H1 (cell line): ENCODE measurements at regions not wholly inside any gene's neighbourhood (a gene's known extent, or its start where the extent isn't known, plus 50 kb on each side); places are given as distances from the start of the nearest gene placed in this dataset.

Experiments
- CTCF ChIA-PET: fragments of 300-600 bp; sonication (Branson Sonifier 250); formaldehyde crosslinking; loops from one replicate; lab custom pipeline; 2021; ENCODE audit not compliant: partially characterized antibody; lab: Charles Lee
- POLR2A ChIA-PET: fragments of 300-600 bp; sonication (Branson Sonifier 250); formaldehyde crosslinking; loops from one replicate; lab custom pipeline; 2021; ENCODE audit warnings: inconsistent platforms; ENCODE audit not compliant: partially characterized antibody; lab: Charles Lee
- DNase-seq, 2 experiments: peaks; one replicate each; pipeline versions ENCODE4 v3.0.0 to v3.0.0-alpha.2; 2010 to 2022; ENCODE audit warnings: low spot score in 2 of 2, low read depth in 1 of 2, mixed read lengths in 1 of 2
- FAIRE-seq: peaks from 2 replicates; lab custom pipeline; 2011; peaks lifted over from hg19 to GRCh38; lab: Jason Lieb, UNC
- H2AFZ ChIP-seq: 2 replicates; pipeline ENCODE4 v1.8.1; 2012; ENCODE audit warnings: low read length, inconsistent platforms
- H2AK5ac ChIP-seq: 2 replicates; pipeline ENCODE4 v1.6.1; 2013; ENCODE audit warnings: low read depth, low read length
- H2BK120ac ChIP-seq: replicated peaks from 2 replicates; pipeline ENCODE3; 2013; ENCODE audit warnings: low read depth, low read length, inconsistent platforms
- H2BK12ac ChIP-seq: 2 replicates; pipeline ENCODE4 v1.6.1; 2013; ENCODE audit warnings: low read depth, low read length
- H2BK15ac ChIP-seq: 2 replicates; pipeline ENCODE4 v1.6.1; 2013; ENCODE audit warnings: low read length
- H2BK20ac ChIP-seq: 2 replicates; pipeline ENCODE4 v1.6.1; 2013; ENCODE audit warnings: low read length
- H2BK5ac ChIP-seq: 2 replicates; pipeline ENCODE4 v1.6.1; 2013; ENCODE audit warnings: low read depth, low read length
- H3K14ac ChIP-seq: 2 replicates; pipeline ENCODE4 v1.6.1; 2013; ENCODE audit warnings: inconsistent platforms; ENCODE audit not compliant: insufficient read length
- H3K18ac ChIP-seq: 2 replicates; pipeline ENCODE4 v1.6.1; 2013; ENCODE audit warnings: low read length; ENCODE audit errors: extremely low read depth
- H3K23ac ChIP-seq: 2 replicates; pipeline ENCODE4 v1.6.1; 2013; ENCODE audit warnings: inconsistent platforms; ENCODE audit not compliant: insufficient read length
- H3K23me2 ChIP-seq: 2 replicates; pipeline ENCODE4 v1.6.1; 2013; ENCODE audit warnings: low read depth, low read length
- H3K27ac ChIP-seq: 2 replicates; pipeline ENCODE4 v1.6.1; 2011; ENCODE audit warnings: low read depth, low read length, inconsistent platforms
- H3K27me3 ChIP-seq, 4 experiments: replicated peaks in 1 of 4; 1 replicate in 1 of 4; 2 replicates in 3 of 4; pipeline versions ENCODE4 v1.6.1 to v1.8.1; 2011 to 2013; ENCODE audit warnings: low read length in 3 of 4, mild to moderate bottlenecking in 3 of 4, inconsistent platforms in 2 of 4, mixed read lengths in 2 of 4, moderate library complexity in 1 of 4; ENCODE audit not compliant: control insufficient read depth in 3 of 4, insufficient read depth in 3 of 4; ENCODE audit errors: extremely low read depth in 1 of 4
- H3K36me3 ChIP-seq, 4 experiments: 2 replicates each; pipeline versions ENCODE4 v1.6.1 to v1.8.1; 2011 to 2013; ENCODE audit warnings: mild to moderate bottlenecking in 4 of 4, low read length in 3 of 4, moderate library complexity in 2 of 4, control low read depth in 1 of 4, inconsistent platforms in 1 of 4; ENCODE audit not compliant: insufficient read depth in 4 of 4, control insufficient read depth in 2 of 4
- H3K4ac ChIP-seq: replicated peaks from 2 replicates; pipeline ENCODE3; 2013; ENCODE audit warnings: low read length, low read depth, mixed read lengths, inconsistent platforms; ENCODE audit not compliant: insufficient read length
- H3K4me1 ChIP-seq, 4 experiments: replicated peaks in 1 of 4; 1 replicate in 1 of 4; 2 replicates in 3 of 4; pipeline versions ENCODE4 v1.6.1 to v1.8.1; 2011 to 2013; ENCODE audit warnings: low read length in 3 of 4, inconsistent platforms in 2 of 4, mixed read lengths in 1 of 4; ENCODE audit not compliant: insufficient read depth in 4 of 4, control insufficient read depth in 3 of 4
- H3K4me2 ChIP-seq, 2 experiments: 2 replicates each; pipeline versions ENCODE4 v1.6.1 to v1.8.1; 2011 to 2013; ENCODE audit warnings: low read depth in 2 of 2, low read length in 2 of 2, control low read depth in 1 of 2, inconsistent platforms in 1 of 2, mild to moderate bottlenecking in 1 of 2; ENCODE audit not compliant: insufficient read depth in 1 of 2
- H3K4me3 ChIP-seq, 4 experiments: fragments of 200-600, 300-600 bp in 1 of 4; sonication (generic), shearing (Covaris generic), sonication (Bioruptor Twin) in 1 of 4; 2 replicates each; pipeline versions ENCODE4 v1.5.1 to v1.8.1; 2011 to 2016; ENCODE audit warnings: low read length in 4 of 4, low read depth in 3 of 4, control low read depth in 2 of 4, inconsistent platforms in 2 of 4, mild to moderate bottlenecking in 2 of 4, mixed read lengths in 1 of 4, moderate library complexity in 1 of 4; ENCODE audit not compliant: insufficient read depth in 2 of 4; ENCODE audit errors: extremely low read depth in 1 of 4
- H3K56ac ChIP-seq: replicated peaks from 2 replicates; pipeline ENCODE3; 2013; ENCODE audit warnings: low read depth, mild to moderate bottlenecking, mixed read lengths, low read length, inconsistent platforms; ENCODE audit not compliant: insufficient read length
- H3K79me1 ChIP-seq: 2 replicates; pipeline ENCODE4 v1.6.1; 2013; ENCODE audit warnings: low read depth, low read length, control low read depth
- H3K79me2 ChIP-seq, 2 experiments: 2 replicates each; pipeline versions ENCODE4 v1.6.1 to v1.8.1; 2012 to 2013; ENCODE audit warnings: low read length in 2 of 2, mild to moderate bottlenecking in 2 of 2, inconsistent platforms in 1 of 2; ENCODE audit not compliant: insufficient read depth in 2 of 2, control insufficient read depth in 1 of 2
- H3K9ac ChIP-seq, 4 experiments: replicated peaks in 1 of 4; 1 replicate in 1 of 4; 2 replicates in 3 of 4; pipeline versions ENCODE4 v1.6.1 to v1.8.1; 2011 to 2013; ENCODE audit warnings: low read depth in 3 of 4, low read length in 3 of 4, control low read depth in 2 of 4, mild to moderate bottlenecking in 2 of 4, moderate library complexity in 2 of 4, inconsistent platforms in 1 of 4; ENCODE audit errors: extremely low read depth in 1 of 4
- H3K9me3 ChIP-seq, 2 experiments: 2 replicates each; pipeline versions ENCODE4 v1.6.1 to v1.8.1; 2012 to 2013; ENCODE audit warnings: mild to moderate bottlenecking in 2 of 2, moderate library complexity in 2 of 2, control low read depth in 1 of 2, inconsistent platforms in 1 of 2, low read depth in 1 of 2, low read length in 1 of 2, mixed read lengths in 1 of 2; ENCODE audit not compliant: insufficient read depth in 2 of 2
- H4K20me1 ChIP-seq, 2 experiments: replicated peaks in 1 of 2; 2 replicates each; pipeline versions ENCODE3 to v1.8.1; 2011 to 2013; ENCODE audit warnings: inconsistent platforms in 2 of 2, low read length in 2 of 2, mild to moderate bottlenecking in 1 of 2; ENCODE audit not compliant: insufficient read depth in 2 of 2, control insufficient read depth in 1 of 2
- H4K5ac ChIP-seq: 2 replicates; pipeline ENCODE4 v1.6.1; 2013; ENCODE audit warnings: low read length, low read depth, mixed read lengths, inconsistent platforms; ENCODE audit not compliant: insufficient read length
- H4K8ac ChIP-seq: 2 replicates; pipeline ENCODE4 v1.8.0; 2013; ENCODE audit warnings: mild to moderate bottlenecking, moderate library complexity, low read length, inconsistent platforms; ENCODE audit not compliant: insufficient read depth; ENCODE audit errors: extremely low read depth
- H4K91ac ChIP-seq: replicated peaks from 2 replicates; pipeline ENCODE3; 2013; ENCODE audit warnings: low read length, mixed read lengths, inconsistent platforms; ENCODE audit not compliant: insufficient read length
- CBX8 ChIP-seq: fragments of 300-800, 300-1000 bp; sonication (generic); IDR thresholded peaks from 2 replicates; pipeline ENCODE4 v1.7.1; 2016; ENCODE audit warnings: low read depth, low read length, borderline replicate concordance
- CHD2 ChIP-seq: IDR thresholded peaks from 2 replicates; pipeline ENCODE4 v1.6.1; 2012; ENCODE audit warnings: low read length, improper control_type of control experiment
- EZH2 ChIP-seq: fragments of 200-600 bp; sonication (generic); IDR thresholded peaks from 2 replicates; pipeline ENCODE4 v1.7.1; 2012; ENCODE audit warnings: low read depth, mild to moderate bottlenecking, moderate library complexity, low read length, inconsistent platforms; ENCODE audit not compliant: severe bottlenecking
- HDAC6 ChIP-seq: IDR thresholded peaks from one replicate; pipeline ENCODE4 v1.7.1; 2012; ENCODE audit warnings: low read depth, mild to moderate bottlenecking, inconsistent platforms, low read length, moderate library complexity
- RNF2 ChIP-seq: fragments of 200-900, 300-1000 bp; sonication (generic); IDR thresholded peaks from 2 replicates; pipeline ENCODE4 v1.7.1; 2016; ENCODE audit warnings: borderline replicate concordance, low read depth, mild to moderate bottlenecking, antibody characterized with exemption, low read length; ENCODE audit not compliant: poor library complexity, severe bottlenecking; ENCODE audit errors: missing control alignments
- SRF ChIP-seq: IDR thresholded peaks from 2 replicates; pipeline ENCODE4 v1.6.1; 2011; ENCODE audit warnings: mild to moderate bottlenecking, low read depth, low read length, moderate library complexity
- WGBS, 2 experiments: shearing (Covaris generic) in 1 of 2; methylation state at CpG; one replicate each; pipeline versions ENCODE4 v1.1.6 to v1.1.7; 2013 to 2015; ENCODE audit warnings: low lambda C conversion rate in 2 of 2, mixed read lengths in 2 of 2, inconsistent platforms in 1 of 2, low coverage in 1 of 2, missing lambda C conversion rate in 1 of 2; ENCODE audit not compliant: insufficient replicate concordance in 2 of 2, insufficient coverage in 1 of 2, insufficient read length in 1 of 2; ENCODE audit errors: extremely low coverage in 1 of 2, missing lambda C conversion rate in 1 of 2; 5-methylcytosine and 5-hydroxymethylcytosine counted together
- TF ChIP-seq, protein P1 (sequence below): IDR thresholded peaks from 2 replicates; pipeline ENCODE4 v1.6.1; 2011; ENCODE audit warnings: low read length, improper control_type of control experiment

DNA sequence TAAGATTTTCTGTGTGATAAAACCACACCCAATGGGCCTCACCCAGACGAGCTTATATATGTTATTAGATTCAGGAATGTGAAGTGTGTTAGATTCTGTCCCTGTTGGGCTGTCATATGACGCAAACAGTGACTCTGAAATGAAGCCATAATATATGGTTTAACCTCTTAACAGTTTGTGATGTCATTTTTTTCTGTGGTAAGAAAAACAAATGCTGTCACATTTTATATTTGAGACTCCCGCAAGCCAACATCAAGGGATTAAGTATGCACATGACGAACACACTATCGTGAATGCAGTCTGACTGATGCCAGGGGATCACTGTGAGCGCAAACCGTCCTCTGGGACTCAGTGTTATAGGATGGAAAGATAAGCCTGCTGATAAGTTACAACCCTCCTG, 321.7 kb downstream of the SH3GL2 start:
- Histone ChIP-seq H2BK20ac (no peak overlapping the region), H3K4ac (no peak overlapping the region), H4K20me1 (no peaks in the 10 kb centered on the region), H3K36me3 (no peaks in the 10 kb centered on the region), H4K91ac (no peak overlapping the region), H3K56ac (no peak overlapping the region), H2BK5ac (no peak overlapping the region), H2AFZ (no peak overlapping the region), H3K4me3 (no peak overlapping the region), H3K18ac (no peak overlapping the region), H3K27ac (no peak overlapping the region), H4K5ac (no peak overlapping the region), H3K14ac (no peak overlapping the region), H2BK15ac (no peak overlapping the region), H2BK12ac (no peak overlapping the region), H4K8ac (no peak overlapping the region), H2AK5ac (no peak overlapping the region), H3K4me2 (no peak overlapping the region), H3K23me2 (0 out of 2 replicates have a peak, but pooled peaks cover 2% of the 10 kb centered on the region), H3K23ac (no peak overlapping the region), H3K9me3 (no peaks in the 10 kb centered on the region), H3K79me1 (no peaks in the 10 kb centered on the region), H3K4me1 (no peaks in the 10 kb centered on the region; a peak in 2 of 7 replicates), H3K9ac (no peak overlapping the region), H3K27me3 (peaks cover 7 to 18% (median 14%) of the 10 kb centered on the region in 4 experiments), H3K79me2 (no peaks in the 10 kb centered on the region), H2BK120ac (no peak overlapping the region)
- TF ChIP-seq EZH2 (no peak), SRF (no peak), CBX8 (no peak), RNF2 (no peak), CHD2 (no peak), HDAC6 (no peak)
- TF ChIP-seq, protein P1, sequence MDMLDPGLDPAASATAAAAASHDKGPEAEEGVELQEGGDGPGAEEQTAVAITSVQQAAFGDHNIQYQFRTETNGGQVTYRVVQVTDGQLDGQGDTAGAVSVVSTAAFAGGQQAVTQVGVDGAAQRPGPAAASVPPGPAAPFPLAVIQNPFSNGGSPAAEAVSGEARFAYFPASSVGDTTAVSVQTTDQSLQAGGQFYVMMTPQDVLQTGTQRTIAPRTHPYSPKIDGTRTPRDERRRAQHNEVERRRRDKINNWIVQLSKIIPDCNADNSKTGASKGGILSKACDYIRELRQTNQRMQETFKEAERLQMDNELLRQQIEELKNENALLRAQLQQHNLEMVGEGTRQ, result no peak
- FAIRE-seq, result no peak
- no peak for DNase-seq
- 90% methylated on average over 7 of the region's 7 CpGs; no CpG with 5 or more reads in 1 of the 2 experiments for WGBS, 2 experiments
- CTCF ChIA-PET, result no interaction called here
- POLR2A ChIA-PET, result no interaction called here
